ENCODE measurements at regions not wholly inside any gene's neighbourhood (a gene's known extent, or its start where the extent isn't known, plus 50 kb on each side); places are given as distances from the start of the nearest gene placed in this dataset.

DNA sequence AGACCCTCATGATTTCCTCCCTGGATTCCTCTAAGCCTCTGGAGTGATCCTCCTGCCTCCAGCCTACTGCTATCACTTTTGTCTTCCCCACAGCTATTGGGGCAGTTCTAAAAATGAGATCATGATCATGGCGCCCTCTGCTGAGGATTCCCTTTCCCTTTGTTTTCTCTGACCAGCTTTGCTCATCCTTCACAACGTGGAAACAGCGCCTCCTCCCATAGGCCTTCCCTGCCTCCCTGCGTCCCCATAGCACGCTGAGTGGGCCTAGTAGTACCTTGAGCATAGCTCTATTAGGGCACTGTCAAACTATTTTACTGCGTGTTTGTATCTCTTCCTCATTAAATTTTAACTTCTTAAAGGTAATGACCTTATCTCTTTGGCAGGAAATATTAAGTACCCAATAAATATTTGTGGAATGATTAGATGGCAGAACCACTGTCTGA, 207.0 kb upstream of the FANCL start:
- Histone ChIP-seq H3K27me3 (replicated peaks; ENCODE audit: insufficient read depth) (no peaks in the 10 kb centered on the region), H3K27ac (no peak overlapping the region), H3K4me3 (no peak overlapping the region), H3K36me3 (no peaks in the 10 kb centered on the region), H3K4me1 (ENCODE audit: control insufficient read depth in 1 of 2, low read depth in 2 of 2) (no peaks in the 10 kb centered on the region), H3K9me3 (no peaks in the 10 kb centered on the region)
- TF ChIP-seq, protein P1, sequence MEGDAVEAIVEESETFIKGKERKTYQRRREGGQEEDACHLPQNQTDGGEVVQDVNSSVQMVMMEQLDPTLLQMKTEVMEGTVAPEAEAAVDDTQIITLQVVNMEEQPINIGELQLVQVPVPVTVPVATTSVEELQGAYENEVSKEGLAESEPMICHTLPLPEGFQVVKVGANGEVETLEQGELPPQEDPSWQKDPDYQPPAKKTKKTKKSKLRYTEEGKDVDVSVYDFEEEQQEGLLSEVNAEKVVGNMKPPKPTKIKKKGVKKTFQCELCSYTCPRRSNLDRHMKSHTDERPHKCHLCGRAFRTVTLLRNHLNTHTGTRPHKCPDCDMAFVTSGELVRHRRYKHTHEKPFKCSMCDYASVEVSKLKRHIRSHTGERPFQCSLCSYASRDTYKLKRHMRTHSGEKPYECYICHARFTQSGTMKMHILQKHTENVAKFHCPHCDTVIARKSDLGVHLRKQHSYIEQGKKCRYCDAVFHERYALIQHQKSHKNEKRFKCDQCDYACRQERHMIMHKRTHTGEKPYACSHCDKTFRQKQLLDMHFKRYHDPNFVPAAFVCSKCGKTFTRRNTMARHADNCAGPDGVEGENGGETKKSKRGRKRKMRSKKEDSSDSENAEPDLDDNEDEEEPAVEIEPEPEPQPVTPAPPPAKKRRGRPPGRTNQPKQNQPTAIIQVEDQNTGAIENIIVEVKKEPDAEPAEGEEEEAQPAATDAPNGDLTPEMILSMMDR (IDR thresholded peaks at IDR 0.05): no peak
- no peak for DNase-seq (ENCODE audit: low spot score)
- ATAC-seq (ENCODE audit: insufficient number of reproducible peaks, low FRiP score, low read depth): no peak

DNA sequence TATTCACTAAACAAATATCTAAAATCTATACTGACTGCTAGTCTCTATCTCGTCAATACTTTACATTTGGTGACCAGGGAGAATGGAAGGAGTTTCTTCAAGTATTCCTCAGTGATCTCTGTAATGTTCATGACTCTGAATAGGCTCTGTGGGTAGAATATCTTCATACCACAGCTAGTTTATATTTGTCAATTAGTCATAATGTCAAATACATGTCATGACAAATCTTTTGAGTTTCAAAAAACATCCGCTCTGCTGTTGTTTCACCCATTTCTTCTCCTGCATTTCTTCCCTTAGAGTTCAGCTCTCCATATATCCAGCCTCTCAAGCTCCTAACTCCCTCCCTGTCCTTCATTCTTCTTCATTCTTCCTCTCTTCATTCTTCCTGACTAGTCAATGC, 206.5 kb upstream of the FANCL start:
- Histone ChIP-seq H3K27ac (no peak overlapping the region), H3K36me3 (no peaks in the 10 kb centered on the region), H3K4me1 (ENCODE audit: control insufficient read depth in 1 of 2, low read depth in 2 of 2) (no peaks in the 10 kb centered on the region), H3K4me3 (no peak overlapping the region), H3K27me3 (replicated peaks; ENCODE audit: insufficient read depth) (no peaks in the 10 kb centered on the region), H3K9me3 (no peaks in the 10 kb centered on the region)
- ATAC-seq (ENCODE audit: insufficient number of reproducible peaks, low FRiP score, low read depth) (no peak), DNase-seq (ENCODE audit: low spot score) (no peak)
- TF ChIP-seq, protein P1 (IDR thresholded peaks at IDR 0.05): no peak

DNA sequence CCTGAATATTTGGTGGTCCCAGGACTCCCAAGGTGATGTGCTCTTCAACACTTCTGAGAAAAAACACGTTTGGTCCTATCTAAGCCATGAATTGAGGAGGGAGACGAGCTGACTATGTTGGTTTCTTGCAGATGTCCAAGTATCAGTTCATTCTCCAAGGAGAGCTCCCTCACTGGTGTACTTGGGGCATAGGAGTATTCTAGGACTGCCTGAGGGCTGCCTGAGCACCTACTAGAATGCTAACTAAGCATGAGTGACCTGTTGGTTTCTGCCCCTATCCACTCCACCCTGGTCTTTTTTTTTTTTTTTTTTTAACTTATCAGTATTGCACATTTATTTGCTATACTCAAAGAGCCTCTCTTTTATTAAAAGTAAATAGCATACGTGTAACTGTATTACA, 200.5 kb upstream of the FANCL start:
- H3K27me3 ChIP-seq (replicated peaks; ENCODE audit: insufficient read depth): no peaks in the 10 kb centered on the region
- ATAC-seq (ENCODE audit: insufficient number of reproducible peaks, low FRiP score, low read depth): no peak
- no peak overlapping the region for H3K27ac ChIP-seq
- no peaks in the 10 kb centered on the region for H3K4me1 ChIP-seq (ENCODE audit: control insufficient read depth in 1 of 2, low read depth in 2 of 2)
- TF ChIP-seq, protein P1 (IDR thresholded peaks at IDR 0.05): no peak
- no peak overlapping the region for H3K4me3 ChIP-seq
- no peaks in the 10 kb centered on the region for H3K36me3 ChIP-seq
- DNase-seq (ENCODE audit: low spot score): no peak
- H3K9me3 ChIP-seq: no peaks in the 10 kb centered on the region

DNA sequence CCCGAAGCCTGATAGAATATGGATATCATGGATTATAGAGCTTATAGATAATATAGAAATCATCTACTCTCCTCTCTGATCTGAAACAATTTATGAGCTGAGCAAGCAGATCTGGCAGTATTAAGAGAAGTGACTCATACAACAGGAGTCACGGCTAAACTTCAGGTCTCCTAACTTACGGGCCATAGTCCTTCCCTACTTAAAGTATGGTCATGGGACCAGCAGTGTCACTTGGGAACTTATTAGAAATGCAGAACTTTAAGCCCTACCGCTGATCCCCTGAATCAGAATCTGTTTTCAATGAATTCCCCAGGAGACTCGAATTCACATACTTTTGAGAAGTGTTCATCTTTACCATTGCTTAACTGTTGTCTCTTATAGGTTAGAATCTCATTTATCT, 195.7 kb upstream of the FANCL start:
- TF ChIP-seq, protein P1 (IDR thresholded peaks at IDR 0.05): no peak
- Histone ChIP-seq H3K4me3 (no peak overlapping the region), H3K9me3 (no peaks in the 10 kb centered on the region), H3K36me3 (no peaks in the 10 kb centered on the region), H3K4me1 (ENCODE audit: control insufficient read depth in 1 of 2, low read depth in 2 of 2) (no peaks in the 10 kb centered on the region), H3K27me3 (replicated peaks; ENCODE audit: insufficient read depth) (no peaks in the 10 kb centered on the region), H3K27ac (no peak overlapping the region)
- ATAC-seq (ENCODE audit: insufficient number of reproducible peaks, low FRiP score, low read depth): no peak
- no peak for DNase-seq (ENCODE audit: low spot score)

DNA sequence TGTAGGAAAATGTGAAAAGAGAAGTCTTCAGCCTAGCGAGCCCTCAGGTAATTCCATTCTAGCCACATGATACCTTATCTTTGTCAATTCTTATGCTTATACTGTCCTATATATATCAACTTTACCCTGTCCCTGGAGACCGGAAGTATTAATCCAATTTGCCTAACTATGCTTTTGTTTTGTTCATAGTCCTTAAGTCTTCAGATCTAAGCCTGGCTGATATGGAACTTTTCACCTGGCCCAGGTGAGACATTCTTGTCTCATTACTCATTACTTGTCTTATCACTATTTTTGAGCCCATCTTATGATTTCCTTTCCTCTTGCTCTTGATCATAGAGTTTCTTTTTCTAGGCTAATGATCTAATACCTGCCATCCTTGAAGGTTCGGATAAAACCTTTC, 194.1 kb upstream of the FANCL start:
- H3K27me3 ChIP-seq (replicated peaks; ENCODE audit: insufficient read depth): no peaks in the 10 kb centered on the region
- H3K36me3 ChIP-seq: no peaks in the 10 kb centered on the region
- H3K27ac ChIP-seq: no peak overlapping the region
- no peak for DNase-seq (ENCODE audit: low spot score)
- ATAC-seq (ENCODE audit: insufficient number of reproducible peaks, low FRiP score, low read depth): no peak
- H3K4me1 ChIP-seq (ENCODE audit: control insufficient read depth in 1 of 2, low read depth in 2 of 2): no peaks in the 10 kb centered on the region
- H3K4me3 ChIP-seq: no peak overlapping the region
- no peaks in the 10 kb centered on the region for H3K9me3 ChIP-seq
- TF ChIP-seq, protein P1 (IDR thresholded peaks at IDR 0.05): no peak
